ENCODE measurements at regions not wholly inside any gene's neighbourhood (a gene's known extent, or its start where the extent isn't known, plus 50 kb on each side); places are given as distances from the start of the nearest gene placed in this dataset.

GRCh38 chr4:119725688-119726330, 97.2 kb upstream of the PDE5A start:
- TF ChIP-seq ZNF280D (CRISPR knock-in tag; IDR thresholded peaks at IDR 0.05) = no peak
- TF ChIP-seq MED13 (CRISPR knock-in tag; IDR thresholded peaks at IDR 0.05) = no peak
- TF ChIP-seq CTCF (CRISPR knock-in tag; IDR thresholded peaks at IDR 0.05) = no peak
- no peak for TF ChIP-seq EP300 (IDR thresholded peaks at IDR 0.05; ENCODE audit: low read depth in 2 of 2, low read length in 2 of 2)
- TF ChIP-seq EP300 (CRISPR knock-in tag; IDR thresholded peaks at IDR 0.05; ENCODE audit: borderline replicate concordance) = no peak
- no peak for TF ChIP-seq EZH2 (conservative IDR thresholded peaks at IDR 0.05; ENCODE audit: low read depth, low read length)
- no peak for TF ChIP-seq JARID2 (CRISPR knock-in tag; IDR thresholded peaks at IDR 0.05; ENCODE audit: insufficient replicate concordance)
- TF ChIP-seq ZNF652 (CRISPR knock-in tag; IDR thresholded peaks at IDR 0.05; ENCODE audit: borderline replicate concordance, low read depth) = no peak
